AG04450 (cell line): ENCODE measurements at regions not wholly inside any gene's neighbourhood (a gene's known extent, or its start where the extent isn't known, plus 50 kb on each side); places are given as distances from the start of the nearest gene placed in this dataset.
"Not testable (repeated sequence)": the region's sequence is repeated elsewhere in the genome, so short reads cannot be mapped to it uniquely, and the experiment has no call there.

Experiments used
- CTCF ChIA-PET: fragments of 300-600, 350-600 bp; formaldehyde crosslinking; extraction: SDS; loops from one replicate; lab custom pipeline; 2022; ENCODE audit warnings: antibody characterized with exemption, inconsistent platforms; lab: Charles Lee
- POLR2A ChIA-PET: fragments of 350-600 bp; formaldehyde crosslinking; extraction: SDS; loops from one replicate; lab custom pipeline; 2021; ENCODE audit warnings: antibody characterized with exemption, inconsistent platforms; lab: Yijun Ruan, JAX
- DNase-seq: peaks from one replicate; pipeline ENCODE4 v3.0.0-alpha.2; 2011; ENCODE audit warnings: low read depth, low spot score
- H3K27ac ChIP-seq: one replicate; pipeline ENCODE4 v1.5.1; 2012; ENCODE audit warnings: low read depth, low read length, control low read depth
- H3K27me3 ChIP-seq: one replicate; pipeline ENCODE4 v1.6.0; 2012; ENCODE audit warnings: low read length; ENCODE audit not compliant: control insufficient read depth, insufficient read depth
- H3K4me3 ChIP-seq: 2 replicates; pipeline ENCODE4 v1.5.1; 2011; ENCODE audit warnings: mild to moderate bottlenecking, low read depth, low read length, control low read depth
- H3K9me3 ChIP-seq: 2 replicates; pipeline ENCODE4 v1.5.1; 2012; ENCODE audit warnings: low read length; ENCODE audit not compliant: control insufficient read depth, insufficient read depth
- TF ChIP-seq, protein P1 (sequence below): IDR thresholded peaks from 2 replicates; pipeline ENCODE4 v1.5.1; 2011; ENCODE audit warnings: low read depth, low read length, control low read depth, inconsistent platforms

DNA sequence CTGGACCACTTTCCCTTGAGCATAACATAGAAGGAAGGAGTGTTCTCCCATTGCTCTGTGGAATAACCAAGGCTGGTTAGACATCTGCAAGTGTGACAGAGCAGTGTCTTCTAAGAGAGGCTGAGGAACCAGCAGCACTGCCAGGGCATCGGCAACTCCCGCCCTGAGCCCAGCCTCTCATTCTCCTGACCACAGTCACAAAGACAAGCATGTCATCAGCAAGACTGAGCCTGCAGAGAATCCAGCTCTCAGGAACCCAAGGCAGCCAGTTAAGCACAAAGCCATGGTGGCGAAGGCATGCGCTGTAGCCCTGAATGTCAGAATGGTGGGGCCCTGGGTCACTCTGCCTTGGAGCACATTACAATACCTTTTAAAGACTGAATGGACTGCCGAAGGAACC, 253.9 kb downstream of the AGTPBP1 start:
- DNase-seq, result no peak
- CTCF ChIA-PET, result no interaction called here

DNA sequence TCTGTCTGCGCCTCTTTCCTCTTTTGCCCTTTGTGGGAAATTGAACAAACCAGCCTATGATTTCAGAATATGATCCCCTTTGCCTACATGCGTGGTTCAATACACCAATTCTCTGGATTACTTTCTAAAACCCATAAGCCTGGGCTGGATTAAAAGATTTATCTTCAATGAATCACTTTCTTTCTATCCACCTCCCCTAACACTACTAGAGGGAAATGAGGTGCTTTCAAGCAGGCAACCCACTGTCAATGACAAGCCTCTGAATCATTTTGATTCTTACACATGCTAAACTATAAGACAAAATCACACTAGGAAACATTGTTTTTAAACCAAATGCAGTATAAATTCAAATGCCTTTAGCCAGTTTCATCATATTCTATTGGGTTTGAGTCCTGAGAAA, 257.5 kb downstream of the AGTPBP1 start:
- TF ChIP-seq, protein P1, sequence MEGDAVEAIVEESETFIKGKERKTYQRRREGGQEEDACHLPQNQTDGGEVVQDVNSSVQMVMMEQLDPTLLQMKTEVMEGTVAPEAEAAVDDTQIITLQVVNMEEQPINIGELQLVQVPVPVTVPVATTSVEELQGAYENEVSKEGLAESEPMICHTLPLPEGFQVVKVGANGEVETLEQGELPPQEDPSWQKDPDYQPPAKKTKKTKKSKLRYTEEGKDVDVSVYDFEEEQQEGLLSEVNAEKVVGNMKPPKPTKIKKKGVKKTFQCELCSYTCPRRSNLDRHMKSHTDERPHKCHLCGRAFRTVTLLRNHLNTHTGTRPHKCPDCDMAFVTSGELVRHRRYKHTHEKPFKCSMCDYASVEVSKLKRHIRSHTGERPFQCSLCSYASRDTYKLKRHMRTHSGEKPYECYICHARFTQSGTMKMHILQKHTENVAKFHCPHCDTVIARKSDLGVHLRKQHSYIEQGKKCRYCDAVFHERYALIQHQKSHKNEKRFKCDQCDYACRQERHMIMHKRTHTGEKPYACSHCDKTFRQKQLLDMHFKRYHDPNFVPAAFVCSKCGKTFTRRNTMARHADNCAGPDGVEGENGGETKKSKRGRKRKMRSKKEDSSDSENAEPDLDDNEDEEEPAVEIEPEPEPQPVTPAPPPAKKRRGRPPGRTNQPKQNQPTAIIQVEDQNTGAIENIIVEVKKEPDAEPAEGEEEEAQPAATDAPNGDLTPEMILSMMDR, result no peak
- Histone ChIP-seq H3K27ac (no peak overlapping the region), H3K4me3 (no peak overlapping the region), H3K27me3 (no peaks in the 10 kb centered on the region), H3K9me3 (peaks cover 20% of the 10 kb centered on the region)
- no peak for DNase-seq
- POLR2A ChIA-PET, result no interaction called here
- CTCF ChIA-PET, result no interaction called here

More for the DNA sequence above, 253.9 kb downstream of the AGTPBP1 start:
- Histone ChIP-seq H3K27me3 (no peaks in the 10 kb centered on the region), H3K4me3 (no peak overlapping the region), H3K9me3 (peaks cover 28% of the 10 kb centered on the region), H3K27ac (no peak overlapping the region)
- POLR2A ChIA-PET, result no interaction called here
- TF ChIP-seq, protein P1, result no peak

DNA sequence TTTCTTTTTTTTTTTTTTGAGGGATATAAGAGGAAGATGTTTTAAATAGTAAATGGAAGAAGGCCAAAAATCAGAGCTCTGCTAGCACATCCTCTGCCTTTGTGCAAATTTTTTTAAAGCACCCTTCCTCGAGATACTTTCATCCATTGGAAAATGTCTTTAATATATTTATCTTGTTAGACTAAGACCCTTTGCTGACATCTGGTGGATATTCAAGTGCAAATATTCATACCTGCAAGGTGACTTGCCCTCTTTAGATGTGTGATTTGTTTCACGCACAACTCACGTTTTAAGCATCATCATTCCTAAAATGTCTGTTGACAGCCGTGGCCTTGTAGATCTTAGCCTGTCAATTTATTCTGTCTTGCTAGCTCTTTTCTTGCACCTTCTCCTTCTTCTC, 258.5 kb downstream of the AGTPBP1 start:
- ChIA-PET CTCF (no interaction called here), POLR2A (no interaction called here)
- DNase-seq, result no peak
- Histone ChIP-seq H3K9me3 (peaks cover 18% of the 10 kb centered on the region), H3K27me3 (no peaks in the 10 kb centered on the region), H3K27ac (no peak overlapping the region), H3K4me3 (no peak overlapping the region)
- TF ChIP-seq, protein P1, result no peak

GRCh38 chr9:85479305-85479704, 262.4 kb downstream of the AGTPBP1 start:
- TF ChIP-seq, protein P1, result no peak
- peaks cover 12% of the 10 kb centered on the region for H3K9me3 ChIP-seq
- no peak overlapping the region for H3K27ac ChIP-seq
- ChIA-PET CTCF (no interaction called here), POLR2A (no interaction called here)
- no peaks in the 10 kb centered on the region for H3K27me3 ChIP-seq
- DNase-seq, result no peak
- H3K4me3 ChIP-seq, result no peak overlapping the region

- Histone ChIP-seq H3K27ac (no peak overlapping the region), H3K9me3 (peaks cover 12% of the 10 kb centered on the region), H3K4me3 (no peak overlapping the region), H3K27me3 (no peaks in the 10 kb centered on the region)
- TF ChIP-seq, protein P1, result no peak
- CTCF ChIA-PET, result no interaction called here
- no peak for DNase-seq
- POLR2A ChIA-PET, result no interaction called here
These were observed 262.9 kb downstream of the AGTPBP1 start for GRCh38 chr9:85478847-85479246.

GRCh38 chr9:85474896-85475295, 266.9 kb downstream of the AGTPBP1 start:
- H3K27me3 ChIP-seq, POLR2A ChIA-PET, CTCF ChIA-PET, H3K4me3 ChIP-seq, DNase-seq, H3K27ac ChIP-seq: not testable (repeated sequence)
- peaks cover 14% of the 10 kb centered on the region for H3K9me3 ChIP-seq
